Epidermal melanocyte (primary cell): ENCODE measurements at regions not wholly inside any gene's neighbourhood (a gene's known extent, or its start where the extent isn't known, plus 50 kb on each side); places are given as distances from the start of the nearest gene placed in this dataset.

ENCODE experiments used
- DNase-seq: peaks from one replicate; pipeline ENCODE4 v3.0.0; 2011; ENCODE audit warnings: low spot score; ENCODE audit not compliant: insufficient read length

DNA sequence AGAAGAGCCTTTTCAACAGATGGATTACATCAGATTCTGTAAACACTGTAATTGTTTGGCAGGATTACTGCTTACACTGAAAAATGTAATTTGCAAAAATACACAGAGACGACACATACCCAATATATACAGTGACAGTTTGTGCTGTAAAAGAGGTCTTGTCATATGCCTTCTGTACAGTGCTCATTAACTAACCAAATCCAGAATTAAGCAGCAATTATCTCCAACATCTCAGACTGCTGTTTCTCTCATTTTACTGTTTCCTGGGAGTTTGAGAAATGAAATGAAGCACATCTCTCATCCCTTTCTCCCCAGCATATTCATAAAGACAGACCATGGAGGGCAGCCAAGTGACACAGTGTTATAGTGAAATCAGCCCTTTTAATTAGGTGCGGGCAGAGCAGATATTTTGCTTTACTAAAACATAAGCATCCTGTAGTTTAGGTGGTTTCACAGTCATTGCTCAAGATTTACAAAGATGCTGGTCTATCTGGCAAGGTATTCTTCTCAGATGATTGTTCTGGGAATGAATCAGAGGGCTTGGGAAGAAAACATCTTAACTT is 618.4 kb upstream of the USP24 start:
- DNase-seq, result no peak

- no peak for DNase-seq
Measured at GRCh38 chr1:55831759-55832158, 616.6 kb upstream of the USP24 start.

DNA sequence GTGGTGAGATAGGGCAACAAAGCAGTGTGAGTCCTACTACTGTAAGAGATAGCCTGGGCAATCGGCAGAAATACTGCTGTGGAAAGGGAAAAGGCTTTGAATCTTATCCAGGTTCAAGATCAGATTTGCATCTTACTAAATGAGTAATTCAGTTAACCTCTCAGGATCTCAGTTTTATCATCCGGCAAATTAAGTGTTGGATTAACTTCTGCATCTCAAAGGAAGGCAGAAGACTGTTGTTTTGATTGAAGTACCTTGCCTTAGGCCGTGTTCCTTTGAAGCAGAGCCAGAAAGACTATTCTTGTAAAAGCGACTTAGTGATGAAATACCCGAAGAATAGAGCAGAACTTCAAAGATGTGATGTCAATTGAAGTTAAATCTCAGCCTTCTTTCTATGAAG is 612.9 kb upstream of the USP24 start:
- no peak for DNase-seq

- no peak for DNase-seq
Measured at GRCh38 chr1:55827350-55827749, 612.2 kb upstream of the USP24 start.

DNA sequence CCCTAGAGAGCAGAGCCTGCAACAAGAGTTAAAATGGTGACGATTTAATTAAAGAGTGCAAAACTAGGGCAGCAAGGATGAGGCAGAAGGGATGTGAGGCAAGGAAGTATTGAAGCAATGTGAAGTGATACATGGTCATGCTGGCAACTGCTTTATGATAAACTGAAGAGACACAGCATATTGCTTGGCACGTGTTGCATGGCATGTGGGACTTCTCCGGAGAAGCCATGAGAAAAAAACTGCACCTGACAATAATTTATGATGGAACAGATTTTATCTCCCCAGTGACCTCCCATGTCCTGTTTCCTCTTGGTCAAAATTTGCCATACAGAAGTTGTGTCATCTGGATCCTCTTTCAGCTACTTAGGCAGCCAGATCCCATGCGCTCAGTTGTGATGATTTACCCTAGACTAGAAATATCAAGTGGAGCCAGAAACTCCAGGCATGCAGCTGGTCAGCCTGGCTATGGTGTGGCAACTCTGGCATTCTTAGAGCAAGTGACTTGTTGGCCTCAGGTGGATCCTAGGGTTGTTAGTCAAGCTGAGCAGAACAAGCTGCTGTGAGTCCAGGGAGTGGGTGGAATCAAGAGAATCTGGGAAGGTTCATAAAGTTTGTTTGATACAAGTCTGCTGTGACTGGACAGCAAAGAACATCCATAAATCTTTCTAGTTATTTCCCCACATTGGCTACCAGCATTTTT is 611.4 kb upstream of the USP24 start:
- DNase-seq, result no peak

GRCh38 chr1:55825461-55825860 is 610.3 kb upstream of the USP24 start:
- DNase-seq, result no peak

DNA sequence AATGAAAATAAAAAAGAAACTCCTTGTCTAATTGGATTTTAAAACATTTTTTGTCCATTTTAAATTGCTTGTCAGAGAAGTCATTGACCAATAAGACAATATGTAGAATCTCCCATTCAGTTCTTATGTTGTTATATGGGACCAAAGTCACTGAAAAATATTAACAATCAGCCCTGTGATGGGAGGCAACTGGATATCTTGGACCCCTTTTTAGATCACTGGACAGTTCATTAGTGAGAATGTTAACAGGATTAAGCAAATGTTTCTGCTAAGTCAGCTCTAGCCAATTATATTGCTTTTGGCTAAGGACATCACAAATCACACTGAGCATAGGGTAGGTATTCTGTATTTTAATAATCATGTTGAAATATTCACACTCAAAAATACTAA is 609.1 kb upstream of the USP24 start:
- no peak for DNase-seq

GRCh38 chr1:55823541-55824250 is 608.5 kb upstream of the USP24 start:
- DNase-seq, result no peak

- DNase-seq, result no peak
Measured at GRCh38 chr1:55822891-55823290, 607.7 kb upstream of the USP24 start.

GRCh38 chr1:55821234-55821633 is 606.1 kb upstream of the USP24 start:
- no peak for DNase-seq

DNA sequence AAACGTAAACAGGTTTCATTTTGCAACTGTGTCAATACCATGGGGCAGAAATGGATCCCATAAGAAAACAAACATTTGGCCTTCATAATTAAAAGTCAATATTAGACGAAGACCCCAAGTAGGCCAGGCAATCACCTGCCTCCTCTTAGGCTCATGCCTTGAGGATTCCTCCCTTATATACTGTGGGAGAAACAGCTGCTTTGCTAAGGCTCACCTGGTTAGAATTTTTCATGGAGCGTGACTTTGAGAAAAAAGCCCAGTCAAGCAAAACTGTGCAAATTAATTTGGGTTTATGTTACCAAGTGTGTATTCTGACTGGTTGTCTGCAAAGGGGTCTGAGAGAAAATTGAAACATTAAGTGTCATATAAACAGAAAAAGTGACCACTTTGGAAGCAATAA is 605.3 kb upstream of the USP24 start:
- DNase-seq, result no peak

DNA sequence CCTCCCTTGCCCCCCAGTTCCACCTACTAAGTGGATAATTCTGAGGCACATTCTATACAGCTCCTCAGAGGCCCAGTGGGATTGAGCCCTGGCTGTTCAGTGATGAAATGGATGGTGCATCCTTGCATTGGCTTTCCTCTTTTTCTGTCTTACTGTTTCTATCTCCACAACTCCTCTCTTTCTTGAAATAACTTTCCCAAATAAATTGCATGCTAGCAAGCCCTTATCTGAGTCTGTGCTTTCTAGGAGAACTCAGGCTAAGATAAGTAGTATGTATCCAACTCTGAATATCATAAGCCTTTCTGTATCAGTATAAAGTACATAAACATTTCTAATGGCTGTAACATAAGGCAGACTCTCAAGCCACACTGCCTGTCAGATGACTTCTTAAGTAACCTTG is 603.8 kb upstream of the USP24 start:
- no peak for DNase-seq

DNA sequence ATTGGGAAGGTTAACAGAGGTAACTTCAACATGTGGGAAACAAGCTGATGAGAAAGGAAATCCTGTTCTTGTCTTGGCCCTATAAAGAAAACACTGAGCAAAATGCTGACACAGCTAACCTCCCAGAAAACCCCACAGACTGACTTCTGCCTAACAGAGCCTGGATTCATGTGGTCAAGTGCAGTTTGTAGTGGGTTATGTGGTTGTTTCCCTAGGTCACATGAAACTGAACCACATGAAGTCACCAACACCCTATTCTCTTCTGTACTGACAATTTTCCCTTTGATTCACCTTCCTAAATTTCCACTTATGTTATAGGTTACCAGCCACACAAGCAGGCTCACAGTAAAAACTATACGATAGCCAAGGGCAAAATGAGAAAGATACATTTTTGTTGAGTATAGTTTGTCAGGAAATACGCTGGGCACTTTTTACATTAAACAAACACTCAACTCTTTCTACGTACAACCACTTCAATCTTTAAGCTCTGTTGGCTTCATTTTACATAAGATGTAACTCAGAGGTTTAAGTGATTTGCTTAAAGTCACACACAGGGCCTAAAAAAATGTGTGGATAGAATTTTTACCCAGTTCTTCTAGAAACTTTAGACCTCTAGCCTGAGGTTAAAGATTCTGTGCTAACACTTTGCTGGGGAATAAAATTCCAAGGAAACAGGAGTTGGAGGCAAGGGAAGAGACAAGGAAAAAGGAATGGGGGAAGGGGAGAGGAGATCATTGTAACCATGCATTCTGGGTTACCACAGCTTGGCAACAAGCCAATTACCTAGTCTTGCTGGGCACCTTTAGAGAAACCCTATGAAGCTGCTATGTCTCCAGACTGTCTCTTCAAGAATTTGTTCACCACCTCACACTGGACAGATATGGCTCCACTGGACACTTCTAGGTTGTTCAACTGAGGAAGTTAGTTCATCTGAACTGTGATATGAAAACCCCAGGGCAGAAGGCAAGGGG is 601.6 kb upstream of the USP24 start:
- DNase-seq, result no peak

DNA sequence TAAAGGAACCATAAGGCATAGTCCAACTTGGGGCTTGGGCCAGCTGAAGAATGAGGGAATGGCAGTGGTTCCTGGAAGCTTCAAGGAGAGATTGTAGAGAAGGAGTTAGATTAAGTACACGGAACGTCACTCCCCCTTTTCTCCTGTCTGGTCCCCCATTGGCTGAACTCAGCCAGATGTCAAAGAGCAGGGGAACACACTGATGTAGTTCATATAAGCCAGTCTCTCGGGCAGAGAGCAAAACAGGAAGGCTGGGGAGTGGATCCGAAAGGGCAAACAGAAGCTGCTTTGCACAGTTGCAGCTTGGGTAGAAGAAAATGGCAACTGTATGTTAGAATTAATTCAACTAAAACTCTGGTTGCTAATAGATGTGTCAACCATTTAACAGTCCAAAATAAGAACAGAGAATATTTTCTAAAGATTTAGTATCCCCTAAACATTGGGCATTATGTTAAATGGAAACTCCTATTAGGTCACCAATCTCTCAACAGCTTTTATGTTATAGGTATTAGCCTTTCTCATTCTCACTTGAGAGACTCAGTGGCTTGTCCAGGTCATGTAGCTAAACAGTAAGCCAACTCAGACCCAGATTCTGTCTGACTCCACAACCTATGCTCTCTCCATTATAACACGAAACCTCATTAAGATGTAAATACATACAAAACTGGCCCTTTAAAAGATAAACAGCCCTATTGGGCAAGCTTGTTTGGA is 600.7 kb upstream of the USP24 start:
- DNase-seq, result no peak

DNA sequence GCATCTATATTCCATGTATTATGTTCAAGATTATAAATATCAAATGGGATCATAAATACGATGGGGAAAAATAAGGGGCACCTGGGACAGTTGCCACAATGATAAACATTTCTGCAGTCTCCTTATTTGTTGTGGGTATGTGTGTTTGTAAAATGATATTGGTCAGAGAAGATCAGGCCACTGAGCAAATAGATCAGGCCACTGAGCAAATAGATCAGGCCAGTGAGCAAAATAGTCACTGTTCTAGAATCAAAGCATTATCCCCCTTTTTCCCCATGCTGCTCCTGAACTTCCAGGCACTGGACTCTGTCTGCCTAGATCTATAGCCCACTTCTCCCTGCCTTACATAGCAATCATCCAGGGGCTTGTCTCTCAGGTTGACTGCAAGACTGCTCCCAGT is 599.8 kb upstream of the USP24 start:
- DNase-seq, result no peak

GRCh38 chr1:55813618-55814017 is 598.5 kb upstream of the USP24 start:
- no peak for DNase-seq

- no peak for DNase-seq
Measured at GRCh38 chr1:55812281-55812680, 597.1 kb upstream of the USP24 start.

GRCh38 chr1:55808263-55808662 is 593.1 kb upstream of the USP24 start:
- DNase-seq, result no peak

- DNase-seq, result no peak
Measured at GRCh38 chr1:55803429-55803828, 588.3 kb upstream of the USP24 start.

- DNase-seq, result no peak
Measured at GRCh38 chr1:55801481-55801880, 586.3 kb upstream of the USP24 start.

DNA sequence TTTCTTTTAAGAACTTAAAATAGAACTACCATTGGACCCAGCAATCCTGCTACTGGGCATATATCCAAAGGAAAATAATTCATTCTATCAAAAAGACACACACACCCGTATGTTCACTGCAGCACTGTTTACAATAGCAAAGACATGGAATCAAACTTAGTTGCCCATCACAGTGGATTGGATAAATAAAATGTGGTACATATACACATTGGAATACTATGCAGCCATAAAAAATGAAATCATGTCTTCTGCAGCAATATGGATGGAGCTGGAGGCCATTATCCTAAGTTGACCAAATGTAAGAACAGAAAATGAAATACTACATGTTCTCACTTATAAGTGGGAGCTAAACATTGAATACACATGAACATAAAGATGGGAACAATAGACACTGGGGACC is 585.3 kb upstream of the USP24 start:
- DNase-seq, result no peak
